ENCODE measurements at regions not wholly inside any gene's neighbourhood (a gene's known extent, or its start where the extent isn't known, plus 50 kb on each side); places are given as distances from the start of the nearest gene placed in this dataset.
A peak's percentile ranks its signal among the peaks of the same experiment; 100 is the strongest.

GRCh38 chr20:50346374-50347283, 156.0 kb downstream of the CEBPB start:
- H3K4me3 ChIP-seq, result peak overlapping the region; percentile 27
- H3K27me3 ChIP-seq (replicated peaks; ENCODE audit: insufficient read depth), result no peaks in the 10 kb centered on the region
- ATAC-seq (ENCODE audit: insufficient number of reproducible peaks, low FRiP score, low read depth) (peak; percentile 22), DNase-seq (ENCODE audit: low spot score) (peak; percentile 52)
- TF ChIP-seq CTCF (IDR thresholded peaks at IDR 0.05), result no peak
- H3K4me1 ChIP-seq (ENCODE audit: control insufficient read depth in 1 of 2, low read depth in 2 of 2), result peaks cover 7 to 22% of the 10 kb centered on the region in 2 donors
- H3K27ac ChIP-seq, result peak overlapping the region; percentile 41 to 61
- H3K36me3 ChIP-seq, result no peaks in the 10 kb centered on the region
- no peaks in the 10 kb centered on the region for H3K9me3 ChIP-seq

GRCh38 chr20:50347284-50348063, 156.8 kb downstream of the CEBPB start:
- H3K9me3 ChIP-seq, result no peaks in the 10 kb centered on the region
- peak overlapping the region; percentile 41 to 51 for H3K27ac ChIP-seq
- H3K36me3 ChIP-seq, result no peaks in the 10 kb centered on the region
- DNase-seq (ENCODE audit: low spot score), result no peak
- peaks cover 7 to 22% of the 10 kb centered on the region in 2 donors for H3K4me1 ChIP-seq (ENCODE audit: control insufficient read depth in 1 of 2, low read depth in 2 of 2)
- no peak for ATAC-seq (ENCODE audit: insufficient number of reproducible peaks, low FRiP score, low read depth)
- H3K27me3 ChIP-seq (replicated peaks; ENCODE audit: insufficient read depth), result no peaks in the 10 kb centered on the region
- no peak overlapping the region for H3K4me3 ChIP-seq
- TF ChIP-seq CTCF (IDR thresholded peaks at IDR 0.05), result no peak

- ATAC-seq (ENCODE audit: insufficient number of reproducible peaks, low FRiP score, low read depth) (no peak), DNase-seq (ENCODE audit: low spot score) (no peak)
These were observed 157.5 kb downstream of the CEBPB start for GRCh38 chr20:50348096-50348495.

GRCh38 chr20:50350510-50351249, 159.5 kb upstream of the PTPN1 start:
- Histone ChIP-seq H3K27ac (no peak overlapping the region), H3K4me3 (no peak overlapping the region), H3K4me1 (ENCODE audit: control insufficient read depth in 1 of 2, low read depth in 2 of 2) (peaks cover 6 to 18% of the 10 kb centered on the region in 2 donors), H3K36me3 (no peaks in the 10 kb centered on the region), H3K9me3 (no peaks in the 10 kb centered on the region), H3K27me3 (replicated peaks; ENCODE audit: insufficient read depth) (no peaks in the 10 kb centered on the region)
- no peak for DNase-seq (ENCODE audit: low spot score)
- ATAC-seq (ENCODE audit: insufficient number of reproducible peaks, low FRiP score, low read depth), result no peak
- no peak for TF ChIP-seq CTCF (IDR thresholded peaks at IDR 0.05)

More at GRCh38 chr20:50348096-50348495, 157.5 kb downstream of the CEBPB start:
- no peaks in the 10 kb centered on the region for H3K27me3 ChIP-seq (replicated peaks; ENCODE audit: insufficient read depth)
- H3K36me3 ChIP-seq, result no peaks in the 10 kb centered on the region
- no peaks in the 10 kb centered on the region for H3K9me3 ChIP-seq
- H3K4me3 ChIP-seq, result no peak overlapping the region
- peak overlapping the region in 1 of 2 donors; percentile 36 for H3K27ac ChIP-seq
- H3K4me1 ChIP-seq (ENCODE audit: control insufficient read depth in 1 of 2, low read depth in 2 of 2), result peaks cover 7 to 22% of the 10 kb centered on the region in 2 donors
- TF ChIP-seq CTCF (IDR thresholded peaks at IDR 0.05), result no peak
